ENCODE measurements at regions not wholly inside any gene's neighbourhood (a gene's known extent, or its start where the extent isn't known, plus 50 kb on each side); places are given as distances from the start of the nearest gene placed in this dataset.

GRCh38 chr1:36580524-36580923 lies 97.8 kb upstream of the CSF3R start:
- H3K27ac ChIP-seq: no peak overlapping the region
- DNase-seq (ENCODE audit: low spot score): no peak
- no peaks in the 10 kb centered on the region for H3K36me3 ChIP-seq
- WGBS: 25% methylated on average over 5 of the region's 5 CpGs
- H3K4me3 ChIP-seq: no peak overlapping the region
- H3K9me3 ChIP-seq: no peaks in the 10 kb centered on the region
- TF ChIP-seq POLR2AphosphoS5 (IDR thresholded peaks at IDR 0.05): no peak
- no peak for TF ChIP-seq CTCF (IDR thresholded peaks at IDR 0.05)
- TF ChIP-seq POLR2A (IDR thresholded peaks at IDR 0.05): no peak
- no peaks in the 10 kb centered on the region for H3K4me1 ChIP-seq (replicated peaks)
- intact Hi-C loops (cut with DNase I): no loop called here
- H3K27me3 ChIP-seq (replicated peaks; ENCODE audit: insufficient read depth): peaks cover 1% of the 10 kb centered on the region

- TF ChIP-seq POLR2AphosphoS5 (IDR thresholded peaks at IDR 0.05) (no peak), CTCF (IDR thresholded peaks at IDR 0.05) (no peak), POLR2A (IDR thresholded peaks at IDR 0.05) (no peak)
- intact Hi-C loops (cut with DNase I): no loop called here
- Histone ChIP-seq H3K36me3 (no peaks in the 10 kb centered on the region), H3K4me1 (replicated peaks) (no peaks in the 10 kb centered on the region), H3K4me3 (no peak overlapping the region), H3K27ac (no peak overlapping the region), H3K27me3 (replicated peaks; ENCODE audit: insufficient read depth) (peaks cover under 1% of the 10 kb centered on the region), H3K9me3 (no peaks in the 10 kb centered on the region)
- DNase-seq (ENCODE audit: low spot score): no peak
- 53% methylated on average over 8 of the region's 8 CpGs for WGBS
Observed at GRCh38 chr1:36579039-36579438, 96.3 kb upstream of the CSF3R start.

GRCh38 chr1:36576551-36577110 lies 93.9 kb upstream of the CSF3R start:
- Histone ChIP-seq H3K4me1 (replicated peaks) (no peaks in the 10 kb centered on the region), H3K27ac (no peak overlapping the region), H3K9me3 (no peaks in the 10 kb centered on the region), H3K27me3 (replicated peaks; ENCODE audit: insufficient read depth) (peaks cover 4% of the 10 kb centered on the region), H3K36me3 (no peaks in the 10 kb centered on the region), H3K4me3 (no peak overlapping the region)
- WGBS: 65% methylated on average over 7 of the region's 7 CpGs
- intact Hi-C loops (cut with DNase I): loop anchor here (2.0 kb wide), 1 partner anchor 858 kb away; no protein-coding TSS in a partner anchor
- TF ChIP-seq POLR2A (IDR thresholded peaks at IDR 0.05) (no peak), POLR2AphosphoS5 (IDR thresholded peaks at IDR 0.05) (no peak), CTCF (IDR thresholded peaks at IDR 0.05) (no peak)
- no peak for DNase-seq (ENCODE audit: low spot score)

- H3K36me3 ChIP-seq: no peaks in the 10 kb centered on the region
- no peak overlapping the region for H3K4me3 ChIP-seq
- TF ChIP-seq POLR2A (IDR thresholded peaks at IDR 0.05) (no peak), CTCF (IDR thresholded peaks at IDR 0.05) (peak; percentile 18 to 59 (median 51))
- H3K4me1 ChIP-seq (replicated peaks): no peaks in the 10 kb centered on the region
- H3K27me3 ChIP-seq (replicated peaks; ENCODE audit: insufficient read depth): peaks cover 4% of the 10 kb centered on the region
- 1% methylated on average over 7 of the region's 7 CpGs for WGBS
- intact Hi-C loops (cut with DNase I): loop anchor here (2.0 kb wide), 1 partner anchor 859 kb away; no protein-coding TSS in a partner anchor
- DNase-seq (ENCODE audit: low spot score): no peak
- H3K27ac ChIP-seq: no peak overlapping the region
- no peaks in the 10 kb centered on the region for H3K9me3 ChIP-seq
Observed at GRCh38 chr1:36576118-36576517, 93.4 kb upstream of the CSF3R start.

GRCh38 chr1:36573445-36573844 lies 90.7 kb upstream of the CSF3R start:
- no peak for DNase-seq (ENCODE audit: low spot score)
- H3K27ac ChIP-seq: no peak overlapping the region
- intact Hi-C loops (cut with DNase I): no loop called here
- WGBS: 45% methylated on average over 6 of the region's 6 CpGs
- H3K36me3 ChIP-seq: no peaks in the 10 kb centered on the region
- no peaks in the 10 kb centered on the region for H3K9me3 ChIP-seq
- TF ChIP-seq CTCF (IDR thresholded peaks at IDR 0.05): no peak
- TF ChIP-seq POLR2AphosphoS5 (IDR thresholded peaks at IDR 0.05): no peak
- TF ChIP-seq POLR2A (IDR thresholded peaks at IDR 0.05): no peak
- no peaks in the 10 kb centered on the region for H3K4me1 ChIP-seq (replicated peaks)
- peaks cover 4% of the 10 kb centered on the region for H3K27me3 ChIP-seq (replicated peaks; ENCODE audit: insufficient read depth)
- no peak overlapping the region for H3K4me3 ChIP-seq

Measured in prostate gland (tissue), 2 donors.